OCI-LY3 (cell line): ENCODE measurements at regions not wholly inside any gene's neighbourhood (a gene's known extent, or its start where the extent isn't known, plus 50 kb on each side); places are given as distances from the start of the nearest gene placed in this dataset.

ENCODE experiments used
- CTCF ChIP-seq: fragments of 200-600, 300-600 bp; sonication (generic); IDR thresholded peaks from 2 replicates; pipeline ENCODE4 v1.5.1; 2014; ENCODE audit warnings: antibody characterized with exemption, low read length, low read depth
- EZH2phosphoT487 ChIP-seq: fragments of 200-600 bp; shearing (Covaris generic); IDR thresholded peaks from 2 replicates; pipeline ENCODE4 v1.6.1; 2018; ENCODE audit warnings: antibody characterized with exemption, mixed run types, low read depth

- TF ChIP-seq CTCF (no peak), EZH2phosphoT487 (no peak)
Observed at GRCh38 chr3:163561151-163561550, 1517.1 kb downstream of the SI start.
